GM12891 (cell line): ENCODE measurements at regions not wholly inside any gene's neighbourhood (a gene's known extent, or its start where the extent isn't known, plus 50 kb on each side); places are given as distances from the start of the nearest gene placed in this dataset.

Source experiments
- POLR2A ChIP-seq: IDR thresholded peaks from 2 replicates; pipeline ENCODE4 v1.6.1; 2011; ENCODE audit warnings: low read depth, low read length, control low read depth
- POLR2AphosphoS5 ChIP-seq: IDR thresholded peaks from 2 replicates; pipeline ENCODE4 v1.6.1; 2011; ENCODE audit warnings: low read depth, low read length, control low read depth
- TAF1 ChIP-seq: IDR thresholded peaks from 2 replicates; pipeline ENCODE4 v1.6.1; 2011; ENCODE audit warnings: low read depth, low read length, control low read depth

GRCh38 chr4:32662803-32663202 is 1942.6 kb downstream of the PCDH7 start:
- TF ChIP-seq POLR2A (no peak), TAF1 (no peak), POLR2AphosphoS5 (no peak)
